CD4-positive, alpha-beta memory T cell (primary cell): ENCODE measurements at regions not wholly inside any gene's neighbourhood (a gene's known extent, or its start where the extent isn't known, plus 50 kb on each side); places are given as distances from the start of the nearest gene placed in this dataset.
A peak's percentile ranks its signal among the peaks of the same experiment; 100 is the strongest.

Experiments used
- CTCF ChIA-PET: fragments of 350-600 bp; sonication (Branson Sonifier 250); formaldehyde crosslinking; loops from one replicate; lab custom pipeline; 2021; ENCODE audit warnings: inconsistent platforms; ENCODE audit not compliant: partially characterized antibody; lab: Charles Lee
- POLR2A ChIA-PET: fragments of 350-600 bp; sonication (Branson Sonifier 250); formaldehyde crosslinking; loops from one replicate; lab custom pipeline; 2021; ENCODE audit not compliant: partially characterized antibody; lab: Charles Lee
- DNase-seq, 5 donors: peaks; one replicate each; pipeline versions ENCODE4 v3.0.0 to v3.0.0-alpha.2; 2020 to 2022; ENCODE audit warnings: mixed read lengths in 1 of 5
- H3K27ac ChIP-seq: one replicate; pipeline ENCODE4 v1.7.0; 2013; ENCODE audit warnings: low read depth, low read length
- H3K27me3 ChIP-seq: 2 replicates; pipeline ENCODE4 v1.7.0; 2013; ENCODE audit warnings: mild to moderate bottlenecking, low read length, moderate library complexity; ENCODE audit not compliant: insufficient read depth
- H3K36me3 ChIP-seq: 2 replicates; pipeline ENCODE4 v1.7.0; 2013; ENCODE audit warnings: mild to moderate bottlenecking, low read length, moderate library complexity; ENCODE audit not compliant: insufficient read depth
- H3K4me1 ChIP-seq: 2 replicates; pipeline ENCODE4 v1.7.0; 2013; ENCODE audit warnings: mild to moderate bottlenecking, low read length, moderate library complexity; ENCODE audit not compliant: insufficient read depth
- H3K4me3 ChIP-seq, 2 donors: one replicate each; pipeline ENCODE4 v1.7.0; 2013; ENCODE audit warnings: low read length in 2 of 2, mild to moderate bottlenecking in 1 of 2
- H3K9me3 ChIP-seq, 2 donors: one replicate each; pipeline ENCODE4 v1.7.0; 2013; ENCODE audit warnings: low read length in 2 of 2, control low read depth in 1 of 2; ENCODE audit not compliant: control insufficient read depth in 1 of 2
- H3K27ac Mint-ChIP-seq, 7 donors: one replicate each; pipeline ENCODE4 v1.8.0; 2020 to 2021; ENCODE audit warnings: mixed read lengths in 7 of 7, mild to moderate bottlenecking in 6 of 7, inconsistent platforms in 3 of 7, moderate library complexity in 3 of 7
- H3K27me3 Mint-ChIP-seq, 2 donors: one replicate each; pipeline ENCODE4 v1.8.0; 2020 to 2021; ENCODE audit warnings: mixed read lengths in 2 of 2
- H3K36me3 Mint-ChIP-seq, 2 donors: one replicate each; pipeline ENCODE4 v1.8.0; 2020 to 2021; ENCODE audit warnings: mixed read lengths in 2 of 2, inconsistent platforms in 1 of 2, mild to moderate bottlenecking in 1 of 2
- H3K4me1 Mint-ChIP-seq, 4 donors: one replicate each; pipeline ENCODE4 v1.8.0; 2020 to 2021; ENCODE audit warnings: mixed read lengths in 4 of 4, mild to moderate bottlenecking in 1 of 4
- H3K4me3 Mint-ChIP-seq, 8 donors: one replicate each; pipeline ENCODE4 v1.8.0; 2020 to 2021; ENCODE audit warnings: mixed read lengths in 8 of 8, mild to moderate bottlenecking in 7 of 8, moderate library complexity in 6 of 8, inconsistent platforms in 3 of 8
- H3K9me3 Mint-ChIP-seq, 8 donors: one replicate each; pipeline ENCODE4 v1.8.0; 2020 to 2021; ENCODE audit warnings: mixed read lengths in 8 of 8, mild to moderate bottlenecking in 5 of 8, inconsistent platforms in 3 of 8, moderate library complexity in 1 of 8
- intact Hi-C: fragments of 100-400 bp; cut with micrococcal nuclease; formaldehyde crosslinking; loops from one replicate; pipeline ENCODE4 v1.15.1; 2023

DNA sequence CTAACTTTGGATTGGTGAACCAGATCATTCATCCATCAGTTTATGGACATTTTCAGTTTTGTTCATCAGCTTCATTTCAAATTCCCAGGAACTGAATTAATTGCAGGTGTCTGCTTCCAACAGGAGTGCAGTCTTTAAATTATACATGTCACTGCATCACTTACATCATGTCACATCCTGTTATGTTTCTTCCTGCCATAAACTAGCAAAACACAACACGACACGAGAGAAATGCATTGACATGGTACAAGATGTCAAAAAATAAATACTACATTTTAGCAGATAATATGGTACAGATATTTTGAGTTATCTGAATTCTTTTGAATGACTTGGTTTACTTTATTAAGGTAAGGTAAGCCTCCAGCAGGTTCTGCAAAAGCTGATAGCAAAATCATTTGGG is 415.5 kb downstream of the NR2F1-AS1 start:
- Histone ChIP-seq H3K4me1 (no peaks in the 10 kb centered on the region), H3K27me3 (no peaks in the 10 kb centered on the region), H3K4me3 (no peak overlapping the region), H3K27ac (no peak overlapping the region), H3K36me3 (no peaks in the 10 kb centered on the region), H3K9me3 (no peaks in the 10 kb centered on the region)
- intact Hi-C loops = no loop called here
- H3K9me3 Mint-ChIP-seq = peaks cover 0 to 8% (median under 1%) of the 10 kb centered on the region in 8 donors
- ChIA-PET POLR2A (no interaction called here), CTCF (no interaction called here)
- H3K27ac Mint-ChIP-seq = no peak overlapping the region
- H3K4me1 Mint-ChIP-seq = no peaks in the 10 kb centered on the region
- H3K4me3 Mint-ChIP-seq = no peak overlapping the region
- DNase-seq = no peak
- no peaks in the 10 kb centered on the region for H3K27me3 Mint-ChIP-seq
- no peaks in the 10 kb centered on the region for H3K36me3 Mint-ChIP-seq

- Mint-ChIP-seq H3K4me3 (no peak overlapping the region), H3K27ac (no peak overlapping the region), H3K9me3 (peaks cover 0 to 8% (median under 1%) of the 10 kb centered on the region in 8 donors), H3K4me1 (no peaks in the 10 kb centered on the region), H3K27me3 (no peaks in the 10 kb centered on the region), H3K36me3 (no peaks in the 10 kb centered on the region)
- H3K27me3 ChIP-seq = no peaks in the 10 kb centered on the region
- H3K27ac ChIP-seq = no peak overlapping the region
- H3K4me1 ChIP-seq = no peaks in the 10 kb centered on the region
- no peaks in the 10 kb centered on the region for H3K36me3 ChIP-seq
- DNase-seq = no peak
- intact Hi-C loops = no loop called here
- H3K4me3 ChIP-seq = no peak overlapping the region
- ChIA-PET CTCF (interaction anchor here (1.1 kb wide), 1 partner anchor 9 kb away, joined by 3 read pairs; no protein-coding TSS in a partner anchor), POLR2A (no interaction called here)
- no peaks in the 10 kb centered on the region for H3K9me3 ChIP-seq
Measured at GRCh38 chr5:93164690-93165089, 416.3 kb downstream of the NR2F1-AS1 start.

DNA sequence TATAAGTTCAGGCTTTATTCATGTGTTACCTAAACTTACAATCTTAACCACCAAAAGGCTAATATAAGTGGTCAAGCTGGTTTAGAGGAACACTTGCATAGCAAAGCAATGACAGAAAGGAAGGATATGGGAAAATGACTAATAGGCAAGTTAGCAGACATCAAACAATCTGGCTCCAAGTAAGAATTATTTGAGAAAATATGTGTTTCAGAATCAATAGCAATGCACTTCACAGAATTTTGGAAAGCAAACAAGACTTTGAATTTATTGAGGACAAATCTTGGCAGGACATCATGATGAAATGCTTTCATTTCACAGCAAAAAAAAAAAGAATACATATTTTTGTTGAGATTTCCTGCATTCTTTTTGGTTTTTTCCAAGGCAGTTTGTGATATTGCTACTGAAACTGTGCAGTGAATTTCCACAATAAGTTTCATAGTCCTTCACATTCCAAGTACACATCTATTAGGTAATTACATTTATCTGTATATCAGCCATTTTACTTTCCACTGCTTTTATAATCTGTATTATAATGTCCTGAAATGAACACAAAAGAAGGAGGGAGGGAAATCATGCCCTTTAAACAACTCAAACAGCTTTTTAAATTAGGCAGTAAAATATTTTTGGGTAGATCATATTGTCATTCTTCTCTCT is 417.9 kb downstream of the NR2F1-AS1 start:
- intact Hi-C loops = no loop called here
- no peaks in the 10 kb centered on the region for H3K4me1 Mint-ChIP-seq
- no peaks in the 10 kb centered on the region for H3K27me3 ChIP-seq

GRCh38 chr5:93161661-93162654 is 419.1 kb downstream of the NR2F1-AS1 start:
- peaks cover 0 to 3% (median 0%) of the 10 kb centered on the region in 8 donors for H3K9me3 Mint-ChIP-seq
- POLR2A ChIA-PET = no interaction called here
- no peaks in the 10 kb centered on the region for H3K27me3 Mint-ChIP-seq
- no peaks in the 10 kb centered on the region for H3K4me1 Mint-ChIP-seq
- no peaks in the 10 kb centered on the region for H3K27me3 ChIP-seq
- no peak for DNase-seq
- no peak overlapping the region for H3K4me3 Mint-ChIP-seq
- H3K4me3 ChIP-seq = no peak overlapping the region
- no peaks in the 10 kb centered on the region for H3K36me3 Mint-ChIP-seq
- no peaks in the 10 kb centered on the region for H3K4me1 ChIP-seq
- H3K27ac Mint-ChIP-seq = no peak overlapping the region
- H3K27ac ChIP-seq = no peak overlapping the region
- CTCF ChIA-PET = no interaction called here
- H3K36me3 ChIP-seq = no peaks in the 10 kb centered on the region
- intact Hi-C loops = no loop called here
- H3K9me3 ChIP-seq = no peaks in the 10 kb centered on the region

More for the DNA sequence above, 417.9 kb downstream of the NR2F1-AS1 start:
- ChIA-PET CTCF (no interaction called here), POLR2A (no interaction called here)
- Mint-ChIP-seq H3K4me3 (no peak overlapping the region), H3K9me3 (peaks cover 0 to 3% (median 0%) of the 10 kb centered on the region in 8 donors), H3K27me3 (no peaks in the 10 kb centered on the region), H3K27ac (no peak overlapping the region), H3K36me3 (no peaks in the 10 kb centered on the region)
- H3K9me3 ChIP-seq = no peaks in the 10 kb centered on the region
- H3K36me3 ChIP-seq = no peaks in the 10 kb centered on the region
- H3K4me1 ChIP-seq = no peaks in the 10 kb centered on the region
- H3K4me3 ChIP-seq = no peak overlapping the region
- no peak overlapping the region for H3K27ac ChIP-seq
- DNase-seq = no peak

GRCh38 chr5:93158841-93159240 is 422.2 kb downstream of the NR2F1-AS1 start:
- Histone ChIP-seq H3K4me3 (no peak overlapping the region), H3K9me3 (no peaks in the 10 kb centered on the region), H3K27me3 (no peaks in the 10 kb centered on the region), H3K4me1 (no peaks in the 10 kb centered on the region), H3K27ac (no peak overlapping the region), H3K36me3 (no peaks in the 10 kb centered on the region)
- Mint-ChIP-seq H3K36me3 (no peaks in the 10 kb centered on the region), H3K27me3 (no peaks in the 10 kb centered on the region), H3K4me1 (no peaks in the 10 kb centered on the region), H3K4me3 (peak overlapping the region in 1 of 8 donors; percentile 14), H3K27ac (no peak overlapping the region), H3K9me3 (peaks cover 0 to 2% (median 0%) of the 10 kb centered on the region in 8 donors)
- no peak for DNase-seq
- intact Hi-C loops = no loop called here
- CTCF ChIA-PET = no interaction called here
- POLR2A ChIA-PET = no interaction called here

GRCh38 chr5:93156566-93156965 is 424.5 kb downstream of the NR2F1-AS1 start:
- no peak for DNase-seq
- H3K27me3 ChIP-seq = no peaks in the 10 kb centered on the region
- Mint-ChIP-seq H3K4me3 (no peak overlapping the region), H3K27me3 (no peaks in the 10 kb centered on the region), H3K4me1 (no peaks in the 10 kb centered on the region), H3K36me3 (no peaks in the 10 kb centered on the region), H3K9me3 (peaks cover 0 to 2% (median 0%) of the 10 kb centered on the region in 8 donors), H3K27ac (no peak overlapping the region)
- intact Hi-C loops = no loop called here
- H3K4me3 ChIP-seq = no peak overlapping the region
- no peaks in the 10 kb centered on the region for H3K4me1 ChIP-seq
- ChIA-PET CTCF (no interaction called here), POLR2A (no interaction called here)
- no peaks in the 10 kb centered on the region for H3K36me3 ChIP-seq
- H3K27ac ChIP-seq = no peak overlapping the region
- H3K9me3 ChIP-seq = no peaks in the 10 kb centered on the region

- Histone ChIP-seq H3K36me3 (no peaks in the 10 kb centered on the region), H3K27ac (no peak overlapping the region), H3K4me1 (no peaks in the 10 kb centered on the region), H3K27me3 (no peaks in the 10 kb centered on the region), H3K4me3 (no peak overlapping the region), H3K9me3 (no peaks in the 10 kb centered on the region)
- POLR2A ChIA-PET = no interaction called here
- no peaks in the 10 kb centered on the region for H3K4me1 Mint-ChIP-seq
- H3K27me3 Mint-ChIP-seq = no peaks in the 10 kb centered on the region
- H3K36me3 Mint-ChIP-seq = no peaks in the 10 kb centered on the region
- no peak overlapping the region for H3K4me3 Mint-ChIP-seq
- CTCF ChIA-PET = no interaction called here
- intact Hi-C loops = no loop called here
- peaks cover 0 to 2% (median 0%) of the 10 kb centered on the region in 8 donors for H3K9me3 Mint-ChIP-seq
- no peak for DNase-seq
- no peak overlapping the region for H3K27ac Mint-ChIP-seq
Measured at GRCh38 chr5:93154535-93154934, 426.5 kb downstream of the NR2F1-AS1 start.
